CD4-positive, alpha-beta T cell (primary cell): ENCODE measurements at regions not wholly inside any gene's neighbourhood (a gene's known extent, or its start where the extent isn't known, plus 50 kb on each side); places are given as distances from the start of the nearest gene placed in this dataset.

Experiments used
- ATAC-seq: fragments of 200-7000 bp; cut with Tn5 transposase; one replicate; pipeline ENCODE4 v1.10.0; 2022; ENCODE audit warnings: mild to moderate bottlenecking; ENCODE audit not compliant: poor library complexity
- CTCF ChIA-PET: fragments of 350-600 bp; sonication (Branson Sonifier 250); formaldehyde crosslinking; loops from one replicate; lab custom pipeline; 2021; ENCODE audit warnings: antibody characterized with exemption, inconsistent platforms; lab: Charles Lee
- POLR2A ChIA-PET: fragments of 350-600 bp; sonication (Branson Sonifier 250); formaldehyde crosslinking; loops from one replicate; lab custom pipeline; 2021; ENCODE audit warnings: antibody characterized with exemption, inconsistent platforms; lab: Charles Lee
- DNase-seq, 14 experiments: peaks; one replicate each; pipeline ENCODE4 v3.0.0-alpha.2; 2013 to 2020; ENCODE audit warnings: mixed read lengths in 2 of 14
- H3K27ac ChIP-seq, 2 donors: one replicate each; pipeline versions ENCODE4 v1.5.1 to v1.7.0; 2013; ENCODE audit warnings: low read length in 2 of 2, low read depth in 1 of 2, mild to moderate bottlenecking in 1 of 2
- H3K27me3 ChIP-seq, 2 experiments: 1 replicate in 1 of 2; 2 replicates in 1 of 2; pipeline versions ENCODE4 v1.6.1 to v1.7.0; 2013; ENCODE audit warnings: low read length in 2 of 2, control low read depth in 1 of 2, mild to moderate bottlenecking in 1 of 2, moderate library complexity in 1 of 2; ENCODE audit not compliant: insufficient read depth in 2 of 2, control insufficient read depth in 1 of 2
- H3K36me3 ChIP-seq: one replicate; pipeline ENCODE4 v1.6.1; 2013; ENCODE audit warnings: low read length, control low read depth; ENCODE audit not compliant: insufficient read depth
- H3K4me1 ChIP-seq: one replicate; pipeline ENCODE4 v1.6.1; 2013; ENCODE audit warnings: low read length, control low read depth; ENCODE audit not compliant: insufficient read depth
- H3K4me3 ChIP-seq: one replicate; pipeline ENCODE4 v1.5.1; 2013; ENCODE audit warnings: mild to moderate bottlenecking, low read length, moderate library complexity
- H3K9me3 ChIP-seq, 2 experiments: 1 replicate in 1 of 2; 2 replicates in 1 of 2; pipeline versions ENCODE4 v1.6.1 to v1.7.0; 2013; ENCODE audit warnings: low read length in 2 of 2, mild to moderate bottlenecking in 2 of 2, control low read depth in 1 of 2, moderate library complexity in 1 of 2; ENCODE audit not compliant: control insufficient read depth in 1 of 2, insufficient read depth in 1 of 2
- H3K27ac Mint-ChIP-seq: one replicate; pipeline ENCODE4 v1.8.0; 2020; ENCODE audit warnings: mixed read lengths
- H3K27me3 Mint-ChIP-seq: one replicate; pipeline ENCODE4 v1.8.0; 2021; ENCODE audit warnings: mixed read lengths
- H3K36me3 Mint-ChIP-seq: one replicate; pipeline ENCODE4 v1.8.0; 2021; ENCODE audit warnings: low read depth, mixed read lengths
- H3K4me1 Mint-ChIP-seq: one replicate; pipeline ENCODE4 v1.8.0; 2021; ENCODE audit warnings: low read depth, mixed read lengths
- H3K4me3 Mint-ChIP-seq: one replicate; pipeline ENCODE4 v1.8.0; 2020; ENCODE audit warnings: mild to moderate bottlenecking, mixed read lengths
- H3K9me3 Mint-ChIP-seq: one replicate; pipeline ENCODE4 v1.8.0; 2020; ENCODE audit warnings: mixed read lengths
- intact Hi-C, 2 experiments: fragments of 100-400 bp; cut with DNase I in 1 of 2; cut with micrococcal nuclease in 1 of 2; formaldehyde crosslinking; loops; one replicate each; pipeline versions ENCODE4 v1.15.1 to v1.9.0; 2023 to 2025; cut with DNase I, micrococcal nuclease
- TF ChIP-seq, protein P1 (sequence below): fragments of 200-600 bp; IDR thresholded peaks from one replicate; pipeline ENCODE4 v1.8.0; 2022; ENCODE audit warnings: antibody characterized with exemption, mild to moderate bottlenecking

- ATAC-seq = no peak
- Histone ChIP-seq H3K36me3 (no peaks in the 10 kb centered on the region), H3K4me3 (no peak overlapping the region), H3K27ac (no peak overlapping the region), H3K4me1 (no peaks in the 10 kb centered on the region), H3K27me3 (no peaks in the 10 kb centered on the region), H3K9me3 (no peaks in the 10 kb centered on the region)
- no peak for DNase-seq
- Mint-ChIP-seq H3K9me3 (no peaks in the 10 kb centered on the region), H3K36me3 (no peaks in the 10 kb centered on the region), H3K4me3 (no peak overlapping the region), H3K4me1 (no peaks in the 10 kb centered on the region), H3K27me3 (no peaks in the 10 kb centered on the region), H3K27ac (no peak overlapping the region)
- CTCF ChIA-PET = no interaction called here
- POLR2A ChIA-PET = no interaction called here
- TF ChIP-seq, protein P1, sequence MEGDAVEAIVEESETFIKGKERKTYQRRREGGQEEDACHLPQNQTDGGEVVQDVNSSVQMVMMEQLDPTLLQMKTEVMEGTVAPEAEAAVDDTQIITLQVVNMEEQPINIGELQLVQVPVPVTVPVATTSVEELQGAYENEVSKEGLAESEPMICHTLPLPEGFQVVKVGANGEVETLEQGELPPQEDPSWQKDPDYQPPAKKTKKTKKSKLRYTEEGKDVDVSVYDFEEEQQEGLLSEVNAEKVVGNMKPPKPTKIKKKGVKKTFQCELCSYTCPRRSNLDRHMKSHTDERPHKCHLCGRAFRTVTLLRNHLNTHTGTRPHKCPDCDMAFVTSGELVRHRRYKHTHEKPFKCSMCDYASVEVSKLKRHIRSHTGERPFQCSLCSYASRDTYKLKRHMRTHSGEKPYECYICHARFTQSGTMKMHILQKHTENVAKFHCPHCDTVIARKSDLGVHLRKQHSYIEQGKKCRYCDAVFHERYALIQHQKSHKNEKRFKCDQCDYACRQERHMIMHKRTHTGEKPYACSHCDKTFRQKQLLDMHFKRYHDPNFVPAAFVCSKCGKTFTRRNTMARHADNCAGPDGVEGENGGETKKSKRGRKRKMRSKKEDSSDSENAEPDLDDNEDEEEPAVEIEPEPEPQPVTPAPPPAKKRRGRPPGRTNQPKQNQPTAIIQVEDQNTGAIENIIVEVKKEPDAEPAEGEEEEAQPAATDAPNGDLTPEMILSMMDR = no peak
- intact Hi-C loops = no loop called here
Measured at GRCh38 chr1:172979828-172980227, 70.9 kb downstream of the TNFSF18 start.

DNA sequence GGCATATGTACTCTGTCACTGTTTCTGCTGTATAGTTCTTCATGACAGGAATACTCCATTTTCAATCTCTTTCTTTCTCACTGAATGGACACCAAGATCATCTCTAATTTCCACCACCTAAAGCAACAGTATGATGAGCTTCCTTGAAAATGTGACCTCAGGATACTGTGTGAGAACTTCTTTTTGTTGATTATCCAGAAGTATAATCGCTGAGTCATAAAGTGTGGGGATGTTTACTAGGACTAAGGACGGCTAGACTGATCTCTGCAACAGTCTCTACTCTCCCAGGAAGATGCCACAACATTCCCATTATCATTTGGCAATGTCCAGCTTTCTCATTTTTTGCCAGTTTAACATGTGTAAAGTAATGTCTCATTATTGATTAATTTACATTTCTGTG, 70.3 kb downstream of the TNFSF18 start:
- Mint-ChIP-seq H3K4me1 (no peaks in the 10 kb centered on the region), H3K9me3 (no peaks in the 10 kb centered on the region), H3K27me3 (no peaks in the 10 kb centered on the region), H3K4me3 (no peak overlapping the region), H3K27ac (no peak overlapping the region), H3K36me3 (no peaks in the 10 kb centered on the region)
- H3K27ac ChIP-seq = no peak overlapping the region
- H3K9me3 ChIP-seq = no peaks in the 10 kb centered on the region
- ATAC-seq (no peak), DNase-seq (no peak)
- TF ChIP-seq, protein P1 = no peak
- CTCF ChIA-PET = no interaction called here
- no peaks in the 10 kb centered on the region for H3K4me1 ChIP-seq
- no peaks in the 10 kb centered on the region for H3K27me3 ChIP-seq
- POLR2A ChIA-PET = no interaction called here
- no peak overlapping the region for H3K4me3 ChIP-seq
- intact Hi-C loops = no loop called here
- H3K36me3 ChIP-seq = no peaks in the 10 kb centered on the region

- ChIA-PET CTCF (no interaction called here), POLR2A (no interaction called here)
- H3K27me3 Mint-ChIP-seq = no peaks in the 10 kb centered on the region
- no peak overlapping the region for H3K4me3 Mint-ChIP-seq
- DNase-seq = no peak
- no peaks in the 10 kb centered on the region for H3K9me3 Mint-ChIP-seq
- H3K27ac Mint-ChIP-seq = no peak overlapping the region
- Histone ChIP-seq H3K27ac (no peak overlapping the region), H3K9me3 (no peaks in the 10 kb centered on the region), H3K4me1 (no peaks in the 10 kb centered on the region), H3K27me3 (no peaks in the 10 kb centered on the region), H3K4me3 (no peak overlapping the region), H3K36me3 (no peaks in the 10 kb centered on the region)
- TF ChIP-seq, protein P1 = no peak
- H3K4me1 Mint-ChIP-seq = no peaks in the 10 kb centered on the region
- ATAC-seq = no peak
- intact Hi-C loops = no loop called here
- H3K36me3 Mint-ChIP-seq = no peaks in the 10 kb centered on the region
Measured at GRCh38 chr1:172980971-172981370, 69.8 kb downstream of the TNFSF18 start.
